A549 (cell line): ENCODE measurements at regions not wholly inside any gene's neighbourhood (a gene's known extent, or its start where the extent isn't known, plus 50 kb on each side); places are given as distances from the start of the nearest gene placed in this dataset.

Source experiments
- ATAC-seq, 2 experiments: fragments of 200-7000 bp in 1 of 2; fragments of >200 bp in 1 of 2; cut with Nextera tagmentation in 1 of 2; cut with Tn5 transposase in 1 of 2; 3 replicates each; pipeline versions ENCODE4 v1.8.0 to v1.9.1; 2018 to 2020; ENCODE audit warnings: mild to moderate bottlenecking in 1 of 2, moderate library complexity in 1 of 2
- CTCF ChIA-PET: fragments of 300-600 bp; sonication (Branson Sonifier 250); formaldehyde crosslinking; extraction: SDS; loops from one replicate; lab custom pipeline; 2021; ENCODE audit warnings: antibody characterized with exemption, inconsistent platforms; lab: Yijun Ruan, JAX
- POLR2A ChIA-PET: fragments of 350-600 bp; formaldehyde crosslinking; extraction: SDS; loops from one replicate; lab custom pipeline; 2021; ENCODE audit warnings: antibody characterized with exemption, inconsistent platforms; lab: Yijun Ruan, JAX
- DNase-seq, 2 experiments: peaks; one replicate each; pipeline versions ENCODE4 v3.0.0 to v3.0.0-alpha.2; 2011 to 2016; ENCODE audit warnings: low read depth in 1 of 2, low spot score in 1 of 2
- FAIRE-seq: peaks from 2 replicates; lab custom pipeline; 2011; peaks lifted over from hg19 to GRCh38; lab: Jason Lieb, UNC
- H3K27ac ChIP-seq, 2 experiments: fragments of >200 bp; sonication (Bioruptor Twin); formaldehyde crosslinking; 3 replicates each; pipeline ENCODE4 v1.5.1; 2016 to 2017
- H3K4me1 ChIP-seq: fragments of >200 bp; sonication (Bioruptor Twin); formaldehyde crosslinking; 3 replicates; pipeline ENCODE4 v1.6.1; 2016
- H3K4me2 ChIP-seq: fragments of >200 bp; sonication (Bioruptor Twin); formaldehyde crosslinking; 3 replicates; pipeline ENCODE4 v1.6.1; 2016
- H3K4me3 ChIP-seq: fragments of >200 bp; sonication (Bioruptor Twin); formaldehyde crosslinking; 3 replicates; pipeline ENCODE4 v1.5.1; 2016
- H3K9me3 ChIP-seq: fragments of >200 bp; sonication (Bioruptor Twin); formaldehyde crosslinking; 3 replicates; pipeline ENCODE4 v1.6.1; 2016
- CHD2 ChIP-seq: fragments of 150-350 bp; IDR thresholded peaks from 2 replicates; pipeline ENCODE4 v1.6.1; 2014; ENCODE audit warnings: low read length; ENCODE audit not compliant: partially characterized antibody
- EHMT2 ChIP-seq: fragments of 200-600 bp; sonication (generic); IDR thresholded peaks from 2 replicates; pipeline ENCODE4 v1.6.1; 2016; ENCODE audit warnings: antibody characterized with exemption, low read depth, mild to moderate bottlenecking, moderate library complexity
- ELK1 ChIP-seq: fragments of 150-350 bp; IDR thresholded peaks from 2 replicates; pipeline ENCODE4 v1.6.1; 2014; ENCODE audit warnings: low read depth, mild to moderate bottlenecking, low read length
- EP300 ChIP-seq, 2 experiments: fragments of >200 bp; sonication (Bioruptor Twin); formaldehyde crosslinking; IDR thresholded peaks; 2 replicates in 1 of 2; 3 replicates in 1 of 2; pipeline ENCODE4 v1.6.1; 2016 to 2017
- FOSL2 ChIP-seq, 2 experiments: fragments of 450-650 bp in 1 of 2; fragments of >200 bp in 1 of 2; sonication (Bioruptor Twin) in 1 of 2; formaldehyde crosslinking; IDR thresholded peaks; 2 replicates each; pipeline versions ENCODE4 v1.5.0 to v1.6.1; 2016 to 2020; ENCODE audit warnings: mild to moderate bottlenecking in 1 of 2, moderate library complexity in 1 of 2
- GATA3 ChIP-seq: IDR thresholded peaks from 2 replicates; pipeline ENCODE4 v1.6.1; 2012; ENCODE audit warnings: borderline replicate concordance
- HEYL ChIP-seq: fragments of 250-450 bp; sonication (Bioruptor Pico); IDR thresholded peaks from 2 replicates; pipeline ENCODE4 v1.8.0; 2021; ENCODE audit warnings: mild to moderate bottlenecking, moderate library complexity
- HOXA7 ChIP-seq: fragments of 250-450 bp; sonication (Bioruptor Pico); IDR thresholded peaks from 2 replicates; pipeline ENCODE4 v1.5.0; 2020; ENCODE audit warnings: mild to moderate bottlenecking, moderate library complexity
- JUNB ChIP-seq: fragments of >200 bp; sonication (Bioruptor Twin); formaldehyde crosslinking; IDR thresholded peaks from 2 replicates; pipeline ENCODE4 v1.6.1; 2016
- KDM5A ChIP-seq: fragments of 200-600 bp; sonication (generic); IDR thresholded peaks from 2 replicates; pipeline ENCODE4 v1.6.1; 2016; ENCODE audit warnings: antibody characterized with exemption, mild to moderate bottlenecking
- MAFK ChIP-seq: fragments of 450-650 bp; IDR thresholded peaks from 2 replicates; pipeline ENCODE4 v1.6.1; 2014; ENCODE audit not compliant: partially characterized antibody
- NFE2L2 ChIP-seq: fragments of 150-350 bp; conservative IDR thresholded peaks from 2 replicates; pipeline ENCODE4 v1.6.1; 2014; ENCODE audit warnings: low read length
- NPAS2 ChIP-seq: fragments of 250-450 bp; sonication (Bioruptor Pico); IDR thresholded peaks from 2 replicates; pipeline ENCODE4 v1.8.0; 2022; ENCODE audit warnings: mild to moderate bottlenecking, moderate library complexity, borderline replicate concordance
- NR3C1 ChIP-seq: fragments of >200 bp; sonication (Bioruptor Twin); formaldehyde crosslinking; IDR thresholded peaks from 3 replicates; pipeline ENCODE4 v1.6.1; 2017
- PHF8 ChIP-seq: fragments of 200-600 bp; sonication (generic); IDR thresholded peaks from 2 replicates; pipeline ENCODE4 v1.6.1; 2016; ENCODE audit warnings: low read depth, mild to moderate bottlenecking, antibody characterized with exemption, moderate library complexity, borderline replicate concordance
- RAD21 ChIP-seq, 2 experiments: fragments of >200 bp in 1 of 2; sonication (Bioruptor Twin) in 1 of 2; formaldehyde crosslinking in 1 of 2; IDR thresholded peaks in 1 of 2; conservative IDR thresholded peaks in 1 of 2; 2 replicates in 1 of 2; 3 replicates in 1 of 2; pipeline ENCODE4 v1.6.1; 2012 to 2018; ENCODE audit warnings: inconsistent platforms in 1 of 2
- RARB ChIP-seq: fragments of 250-450 bp; sonication (Bioruptor Pico); IDR thresholded peaks from 2 replicates; pipeline ENCODE4 v1.8.0; 2021; ENCODE audit warnings: mild to moderate bottlenecking, moderate library complexity
- RFX5 ChIP-seq: fragments of 450-650 bp; IDR thresholded peaks from 2 replicates; pipeline ENCODE4 v1.7.1; 2014; ENCODE audit warnings: antibody characterized with exemption, mild to moderate bottlenecking, moderate library complexity
- SMC3 ChIP-seq: fragments of >200 bp; sonication (Bioruptor Twin); formaldehyde crosslinking; IDR thresholded peaks from 3 replicates; pipeline ENCODE4 v1.6.1; 2018; ENCODE audit warnings: inconsistent platforms
- SREBF2 ChIP-seq: fragments of 450-650 bp; IDR thresholded peaks from 2 replicates; pipeline ENCODE4 v1.6.1; 2014; ENCODE audit warnings: mild to moderate bottlenecking, moderate library complexity
- ZFP36 ChIP-seq: fragments of 450-650 bp; IDR thresholded peaks from 2 replicates; pipeline ENCODE4 v1.6.1; 2014; ENCODE audit warnings: borderline replicate concordance; ENCODE audit not compliant: partially characterized antibody
- ZNF302 ChIP-seq: fragments of 250-450 bp; sonication (Bioruptor Pico); IDR thresholded peaks from 2 replicates; pipeline ENCODE4 v1.9.0; 2021; ENCODE audit warnings: inconsistent platforms, mild to moderate bottlenecking, moderate library complexity
- WGBS: methylation state at CpG from one replicate; pipeline ENCODE4 v1.1.6; 2017; ENCODE audit errors: missing lambda C conversion rate; 5-methylcytosine and 5-hydroxymethylcytosine counted together
- TF ChIP-seq, protein P1 (sequence below): IDR thresholded peaks from 2 replicates; pipeline ENCODE4 v1.6.1; 2012
- TF ChIP-seq, protein P2 (sequence below): IDR thresholded peaks from 2 replicates; pipeline ENCODE4 v1.6.1; 2012
- TF ChIP-seq, protein P3 (sequence below): fragments of 250-450 bp; sonication (Bioruptor Pico); IDR thresholded peaks from 2 replicates; pipeline ENCODE4 v1.5.0; 2021; ENCODE audit warnings: mild to moderate bottlenecking, moderate library complexity, borderline replicate concordance
- TF ChIP-seq, protein P4 (sequence below): fragments of >200 bp; sonication (Bioruptor Twin); formaldehyde crosslinking; IDR thresholded peaks from 3 replicates; pipeline ENCODE4 v1.6.1; 2016

DNA sequence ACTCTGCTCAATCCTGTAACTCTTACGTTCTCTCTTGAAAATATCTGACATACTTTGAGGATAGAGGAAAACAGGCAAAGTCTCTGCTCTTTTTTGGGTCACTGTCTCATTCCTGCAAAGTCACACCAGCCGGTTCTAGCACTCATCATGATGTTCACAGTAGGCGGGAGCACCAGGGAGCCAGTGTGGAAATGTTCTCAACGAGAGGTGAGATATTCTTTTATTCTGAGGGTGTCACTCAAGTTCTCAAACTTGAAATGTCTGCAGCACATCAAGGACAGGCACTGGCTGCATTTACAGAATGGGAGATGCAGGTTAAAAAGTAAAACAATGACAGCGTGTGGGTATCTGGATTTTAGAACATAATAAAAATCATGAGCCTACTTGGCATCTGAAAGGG is 714.7 kb downstream of the QKI start (continued):
- no peak for TF ChIP-seq RARB (CRISPR knock-in tag)
- TF ChIP-seq FOSL2 (IDR thresholded peaks at IDR 0.05) = no peak
- no peak for TF ChIP-seq FOSL2 (CRISPR knock-in tag; IDR thresholded peaks at IDR 0.05)
- TF ChIP-seq, all 56 proteins: peak for 0

- ChIA-PET POLR2A (no interaction called here), CTCF (interaction anchor here (0.8 to 1.2 kb wide), 2 partner anchors 10 to 18 kb away, joined by 3 to 6 read pairs; no protein-coding TSS in a partner anchor)
- TF ChIP-seq RFX5 = no peak
- no peak for TF ChIP-seq GATA3
- TF ChIP-seq CHD2 = no peak
- TF ChIP-seq PHF8 = no peak
- no peak for TF ChIP-seq ZNF302 (CRISPR knock-in tag)
- TF ChIP-seq HOXA7 (CRISPR knock-in tag) = no peak
- TF ChIP-seq NFE2L2 = no peak
- TF ChIP-seq, protein P1, sequence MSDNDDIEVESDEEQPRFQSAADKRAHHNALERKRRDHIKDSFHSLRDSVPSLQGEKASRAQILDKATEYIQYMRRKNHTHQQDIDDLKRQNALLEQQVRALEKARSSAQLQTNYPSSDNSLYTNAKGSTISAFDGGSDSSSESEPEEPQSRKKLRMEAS = no peak
- no peak for TF ChIP-seq ZFP36
- TF ChIP-seq ELK1 = no peak
- no peak for TF ChIP-seq NPAS2 (CRISPR knock-in tag)
- TF ChIP-seq, protein P2, sequence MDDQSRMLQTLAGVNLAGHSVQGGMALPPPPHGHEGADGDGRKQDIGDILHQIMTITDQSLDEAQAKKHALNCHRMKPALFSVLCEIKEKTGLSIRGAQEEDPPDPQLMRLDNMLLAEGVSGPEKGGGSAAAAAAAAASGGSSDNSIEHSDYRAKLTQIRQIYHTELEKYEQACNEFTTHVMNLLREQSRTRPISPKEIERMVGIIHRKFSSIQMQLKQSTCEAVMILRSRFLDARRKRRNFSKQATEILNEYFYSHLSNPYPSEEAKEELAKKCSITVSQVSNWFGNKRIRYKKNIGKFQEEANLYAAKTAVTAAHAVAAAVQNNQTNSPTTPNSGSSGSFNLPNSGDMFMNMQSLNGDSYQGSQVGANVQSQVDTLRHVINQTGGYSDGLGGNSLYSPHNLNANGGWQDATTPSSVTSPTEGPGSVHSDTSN = no peak
- TF ChIP-seq JUNB = no peak
- TF ChIP-seq HEYL (CRISPR knock-in tag) = no peak
- TF ChIP-seq SREBF2 = no peak
- TF ChIP-seq, protein P3, sequence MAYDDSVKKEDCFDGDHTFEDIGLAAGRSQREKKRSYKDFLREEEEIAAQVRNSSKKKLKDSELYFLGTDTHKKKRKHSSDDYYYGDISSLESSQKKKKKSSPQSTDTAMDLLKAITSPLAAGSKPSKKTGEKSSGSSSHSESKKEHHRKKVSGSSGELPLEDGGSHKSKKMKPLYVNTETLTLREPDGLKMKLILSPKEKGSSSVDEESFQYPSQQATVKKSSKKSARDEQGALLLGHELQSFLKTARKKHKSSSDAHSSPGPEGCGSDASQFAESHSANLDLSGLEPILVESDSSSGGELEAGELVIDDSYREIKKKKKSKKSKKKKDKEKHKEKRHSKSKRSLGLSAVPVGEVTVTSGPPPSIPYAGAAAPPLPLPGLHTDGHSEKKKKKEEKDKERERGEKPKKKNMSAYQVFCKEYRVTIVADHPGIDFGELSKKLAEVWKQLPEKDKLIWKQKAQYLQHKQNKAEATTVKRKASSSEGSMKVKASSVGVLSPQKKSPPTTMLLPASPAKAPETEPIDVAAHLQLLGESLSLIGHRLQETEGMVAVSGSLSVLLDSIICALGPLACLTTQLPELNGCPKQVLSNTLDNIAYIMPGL (CRISPR knock-in tag) = no peak
- no peak for TF ChIP-seq MAFK
- TF ChIP-seq, protein P4, sequence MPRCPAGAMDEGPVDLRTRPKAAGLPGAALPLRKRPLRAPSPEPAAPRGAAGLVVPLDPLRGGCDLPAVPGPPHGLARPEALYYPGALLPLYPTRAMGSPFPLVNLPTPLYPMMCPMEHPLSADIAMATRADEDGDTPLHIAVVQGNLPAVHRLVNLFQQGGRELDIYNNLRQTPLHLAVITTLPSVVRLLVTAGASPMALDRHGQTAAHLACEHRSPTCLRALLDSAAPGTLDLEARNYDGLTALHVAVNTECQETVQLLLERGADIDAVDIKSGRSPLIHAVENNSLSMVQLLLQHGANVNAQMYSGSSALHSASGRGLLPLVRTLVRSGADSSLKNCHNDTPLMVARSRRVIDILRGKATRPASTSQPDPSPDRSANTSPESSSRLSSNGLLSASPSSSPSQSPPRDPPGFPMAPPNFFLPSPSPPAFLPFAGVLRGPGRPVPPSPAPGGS = no peak
- no peak for TF ChIP-seq KDM5A
Observed at GRCh38 chr6:164128101-164128500, 713.6 kb downstream of the QKI start.

GRCh38 chr6:164124986-164125385 is 710.5 kb downstream of the QKI start:
- no peak for TF ChIP-seq NR3C1
- no peak for TF ChIP-seq EHMT2
- no peak for TF ChIP-seq RFX5
- no peak for TF ChIP-seq NFE2L2
- no peak for TF ChIP-seq RAD21 (conservative IDR thresholded peaks at IDR 0.05 in 1 of 2, IDR thresholded peaks at IDR 0.05 in 1 of 2)
- no peak for TF ChIP-seq EP300 (IDR thresholded peaks at IDR 0.05)
- TF ChIP-seq, protein P3 (CRISPR knock-in tag) = no peak
- no peak for TF ChIP-seq ELK1
- TF ChIP-seq SMC3 = no peak
- TF ChIP-seq, all 56 proteins: peak for 0
- ChIA-PET POLR2A (no interaction called here), CTCF (no interaction called here)
- ATAC-seq (no peak), DNase-seq (no peak), FAIRE-seq (no peak)
- H3K9me3 ChIP-seq = no peaks in the 10 kb centered on the region
- H3K4me2 ChIP-seq = no peak overlapping the region
- 30% methylated on average over 5 of the region's 5 CpGs for WGBS
- no peak overlapping the region for H3K27ac ChIP-seq
- H3K4me3 ChIP-seq = no peak overlapping the region
- H3K4me1 ChIP-seq = no peaks in the 10 kb centered on the region

More at GRCh38 chr6:164128101-164128500, 713.6 kb downstream of the QKI start:
- Histone ChIP-seq H3K4me3 (no peak overlapping the region), H3K27ac (no peak overlapping the region), H3K4me1 (no peaks in the 10 kb centered on the region), H3K4me2 (no peak overlapping the region), H3K9me3 (no peaks in the 10 kb centered on the region)
- DNase-seq (no peak), ATAC-seq (no peak), FAIRE-seq (no peak)
- 17% methylated on average over 2 of the region's 2 CpGs for WGBS
